ENCODE measurements at regions not wholly inside any gene's neighbourhood (a gene's known extent, or its start where the extent isn't known, plus 50 kb on each side); places are given as distances from the start of the nearest gene placed in this dataset.
A peak's percentile ranks its signal among the peaks of the same experiment; 100 is the strongest.
"Not testable (repeated sequence)": the region's sequence is repeated elsewhere in the genome, so short reads cannot be mapped to it uniquely, and the experiment has no call there.

- H3K9me3 ChIP-seq (ENCODE audit: control extremely low read depth in 1 of 5, control insufficient read depth in 4 of 5, insufficient read depth in 2 of 5, low read depth in 1 of 5, low read length in 4 of 5); CTCF ChIA-PET; POLR2A ChIA-PET; H3K27me3 ChIP-seq (replicated peaks in 2 of 5; ENCODE audit: control insufficient read depth in 4 of 5, insufficient read depth in 5 of 5, low read length in 4 of 5); H3K27ac ChIP-seq (ENCODE audit: insufficient read depth in 1 of 2, low read depth in 1 of 2, low read length in 2 of 2, poor library complexity in 1 of 2, severe bottlenecking in 2 of 2); DNase-seq; H3K4me1 ChIP-seq (ENCODE audit: control extremely low read depth in 1 of 4, control insufficient read depth in 4 of 4, insufficient read depth in 4 of 4, low read length in 3 of 4); H3K4me3 ChIP-seq (ENCODE audit: control insufficient read depth in 1 of 7, extremely low read depth in 1 of 7, insufficient read depth in 4 of 7, low read depth in 2 of 7, low read length in 6 of 7); H3K36me3 ChIP-seq (ENCODE audit: control insufficient read depth in 4 of 4, insufficient read depth in 4 of 4, low read length in 3 of 4): not testable (repeated sequence)
- 90% methylated on average over 8 of the region's 12 CpGs for WGBS (ENCODE audit: insufficient coverage)
Observed at GRCh38 chr11:3513311-3513710, 128.5 kb downstream of the ART5 start.

- H3K27ac ChIP-seq (ENCODE audit: insufficient read depth in 1 of 2, low read depth in 1 of 2, low read length in 2 of 2, poor library complexity in 1 of 2, severe bottlenecking in 2 of 2); H3K9me3 ChIP-seq (ENCODE audit: control extremely low read depth in 1 of 5, control insufficient read depth in 4 of 5, insufficient read depth in 2 of 5, low read depth in 1 of 5, low read length in 4 of 5); H3K36me3 ChIP-seq (ENCODE audit: control insufficient read depth in 4 of 4, insufficient read depth in 4 of 4, low read length in 3 of 4); POLR2A ChIA-PET; H3K27me3 ChIP-seq (replicated peaks in 2 of 5; ENCODE audit: control insufficient read depth in 4 of 5, insufficient read depth in 5 of 5, low read length in 4 of 5); DNase-seq; CTCF ChIA-PET; H3K4me1 ChIP-seq (ENCODE audit: control extremely low read depth in 1 of 4, control insufficient read depth in 4 of 4, insufficient read depth in 4 of 4, low read length in 3 of 4); H3K4me3 ChIP-seq (ENCODE audit: control insufficient read depth in 1 of 7, extremely low read depth in 1 of 7, insufficient read depth in 4 of 7, low read depth in 2 of 7, low read length in 6 of 7): not testable (repeated sequence)
- 82% methylated on average over 3 of the region's 6 CpGs for WGBS (ENCODE audit: insufficient coverage)
Observed at GRCh38 chr11:3512751-3513150, 129.0 kb downstream of the ART5 start.

- peak in 2 of 3 donors; percentile 29 to 40 for DNase-seq
- CTCF ChIA-PET; H3K4me3 ChIP-seq (ENCODE audit: control insufficient read depth in 1 of 7, extremely low read depth in 1 of 7, insufficient read depth in 4 of 7, low read depth in 2 of 7, low read length in 6 of 7); POLR2A ChIA-PET; H3K36me3 ChIP-seq (ENCODE audit: control insufficient read depth in 4 of 4, insufficient read depth in 4 of 4, low read length in 3 of 4); H3K27ac ChIP-seq (ENCODE audit: insufficient read depth in 1 of 2, low read depth in 1 of 2, low read length in 2 of 2, poor library complexity in 1 of 2, severe bottlenecking in 2 of 2); H3K9me3 ChIP-seq (ENCODE audit: control extremely low read depth in 1 of 5, control insufficient read depth in 4 of 5, insufficient read depth in 2 of 5, low read depth in 1 of 5, low read length in 4 of 5); H3K27me3 ChIP-seq (replicated peaks in 2 of 5; ENCODE audit: control insufficient read depth in 4 of 5, insufficient read depth in 5 of 5, low read length in 4 of 5); H3K4me1 ChIP-seq (ENCODE audit: control extremely low read depth in 1 of 4, control insufficient read depth in 4 of 4, insufficient read depth in 4 of 4, low read length in 3 of 4): not testable (repeated sequence)
- WGBS (ENCODE audit: insufficient coverage) = 53% methylated on average over 7 of the region's 12 CpGs
Observed at GRCh38 chr11:3512133-3512703, 129.6 kb downstream of the ART5 start.

GRCh38 chr11:3511416-3512132 lies 130.2 kb downstream of the ART5 start:
- H3K4me1 ChIP-seq (ENCODE audit: control extremely low read depth in 1 of 4, control insufficient read depth in 4 of 4, insufficient read depth in 4 of 4, low read length in 3 of 4); H3K9me3 ChIP-seq (ENCODE audit: control extremely low read depth in 1 of 5, control insufficient read depth in 4 of 5, insufficient read depth in 2 of 5, low read depth in 1 of 5, low read length in 4 of 5); POLR2A ChIA-PET; CTCF ChIA-PET; H3K27ac ChIP-seq (ENCODE audit: insufficient read depth in 1 of 2, low read depth in 1 of 2, low read length in 2 of 2, poor library complexity in 1 of 2, severe bottlenecking in 2 of 2); H3K36me3 ChIP-seq (ENCODE audit: control insufficient read depth in 4 of 4, insufficient read depth in 4 of 4, low read length in 3 of 4); H3K4me3 ChIP-seq (ENCODE audit: control insufficient read depth in 1 of 7, extremely low read depth in 1 of 7, insufficient read depth in 4 of 7, low read depth in 2 of 7, low read length in 6 of 7); H3K27me3 ChIP-seq (replicated peaks in 2 of 5; ENCODE audit: control insufficient read depth in 4 of 5, insufficient read depth in 5 of 5, low read length in 4 of 5): not testable (repeated sequence)
- DNase-seq = peak in 2 of 3 donors; percentile 28 to 63
- 84% methylated on average over 4 of the region's 8 CpGs for WGBS (ENCODE audit: insufficient coverage)

GRCh38 chr11:3509563-3509962 lies 130.6 kb upstream of the ZNF195 start:
- DNase-seq; H3K4me3 ChIP-seq (ENCODE audit: control insufficient read depth in 1 of 7, extremely low read depth in 1 of 7, insufficient read depth in 4 of 7, low read depth in 2 of 7, low read length in 6 of 7); H3K4me1 ChIP-seq (ENCODE audit: control extremely low read depth in 1 of 4, control insufficient read depth in 4 of 4, insufficient read depth in 4 of 4, low read length in 3 of 4); H3K9me3 ChIP-seq (ENCODE audit: control extremely low read depth in 1 of 5, control insufficient read depth in 4 of 5, insufficient read depth in 2 of 5, low read depth in 1 of 5, low read length in 4 of 5); H3K36me3 ChIP-seq (ENCODE audit: control insufficient read depth in 4 of 4, insufficient read depth in 4 of 4, low read length in 3 of 4); CTCF ChIA-PET; POLR2A ChIA-PET; H3K27ac ChIP-seq (ENCODE audit: insufficient read depth in 1 of 2, low read depth in 1 of 2, low read length in 2 of 2, poor library complexity in 1 of 2, severe bottlenecking in 2 of 2); H3K27me3 ChIP-seq (replicated peaks in 2 of 5; ENCODE audit: control insufficient read depth in 4 of 5, insufficient read depth in 5 of 5, low read length in 4 of 5): not testable (repeated sequence)
- 87% methylated on average over 5 of the region's 6 CpGs for WGBS (ENCODE audit: insufficient coverage)

- H3K27me3 ChIP-seq (replicated peaks in 2 of 5; ENCODE audit: control insufficient read depth in 4 of 5, insufficient read depth in 5 of 5, low read length in 4 of 5); H3K9me3 ChIP-seq (ENCODE audit: control extremely low read depth in 1 of 5, control insufficient read depth in 4 of 5, insufficient read depth in 2 of 5, low read depth in 1 of 5, low read length in 4 of 5); DNase-seq; POLR2A ChIA-PET; H3K4me3 ChIP-seq (ENCODE audit: control insufficient read depth in 1 of 7, extremely low read depth in 1 of 7, insufficient read depth in 4 of 7, low read depth in 2 of 7, low read length in 6 of 7); H3K27ac ChIP-seq (ENCODE audit: insufficient read depth in 1 of 2, low read depth in 1 of 2, low read length in 2 of 2, poor library complexity in 1 of 2, severe bottlenecking in 2 of 2); H3K4me1 ChIP-seq (ENCODE audit: control extremely low read depth in 1 of 4, control insufficient read depth in 4 of 4, insufficient read depth in 4 of 4, low read length in 3 of 4); H3K36me3 ChIP-seq (ENCODE audit: control insufficient read depth in 4 of 4, insufficient read depth in 4 of 4, low read length in 3 of 4): not testable (repeated sequence)
- 61% methylated on average over 3 of the region's 4 CpGs for WGBS (ENCODE audit: insufficient coverage)
- CTCF ChIA-PET = interaction anchor here (1.1 kb wide), 1 partner anchor 110 kb away, joined by 3 read pairs; no protein-coding TSS in a partner anchor
Observed at GRCh38 chr11:3499198-3499597, 120.3 kb upstream of the ZNF195 start.

GRCh38 chr11:3498356-3498755 lies 119.4 kb upstream of the ZNF195 start:
- H3K4me3 ChIP-seq (ENCODE audit: control insufficient read depth in 1 of 7, extremely low read depth in 1 of 7, insufficient read depth in 4 of 7, low read depth in 2 of 7, low read length in 6 of 7); H3K9me3 ChIP-seq (ENCODE audit: control extremely low read depth in 1 of 5, control insufficient read depth in 4 of 5, insufficient read depth in 2 of 5, low read depth in 1 of 5, low read length in 4 of 5); H3K27me3 ChIP-seq (replicated peaks in 2 of 5; ENCODE audit: control insufficient read depth in 4 of 5, insufficient read depth in 5 of 5, low read length in 4 of 5); H3K36me3 ChIP-seq (ENCODE audit: control insufficient read depth in 4 of 4, insufficient read depth in 4 of 4, low read length in 3 of 4); H3K4me1 ChIP-seq (ENCODE audit: control extremely low read depth in 1 of 4, control insufficient read depth in 4 of 4, insufficient read depth in 4 of 4, low read length in 3 of 4); H3K27ac ChIP-seq (ENCODE audit: insufficient read depth in 1 of 2, low read depth in 1 of 2, low read length in 2 of 2, poor library complexity in 1 of 2, severe bottlenecking in 2 of 2); CTCF ChIA-PET; POLR2A ChIA-PET: not testable (repeated sequence)
- WGBS (ENCODE audit: insufficient coverage) = 94% methylated on average over 2 of the region's 4 CpGs
- peak in 1 of 3 donors; percentile 36 for DNase-seq

Data from common myeloid progenitor, CD34-positive (primary cell).